ENCODE measurements at regions not wholly inside any gene's neighbourhood (a gene's known extent, or its start where the extent isn't known, plus 50 kb on each side); places are given as distances from the start of the nearest gene placed in this dataset.

DNA sequence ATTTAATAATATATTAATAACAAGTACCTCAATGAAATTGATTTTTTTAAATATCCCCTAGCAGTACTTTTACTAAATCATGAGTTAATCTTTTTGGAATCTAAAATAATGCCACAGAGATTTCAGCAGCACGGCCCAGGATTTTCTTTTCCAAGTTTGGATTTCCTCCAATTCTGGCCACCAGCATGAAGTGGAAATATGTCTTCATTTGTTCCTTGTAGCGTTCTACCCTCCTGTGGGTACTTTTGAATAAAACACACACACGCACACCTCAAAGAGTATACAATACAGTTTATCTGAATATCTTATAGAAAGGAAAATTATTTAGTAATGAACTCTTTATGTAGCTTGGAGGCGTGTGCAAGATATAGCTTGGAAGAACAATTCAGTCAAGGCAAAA, 125.1 kb upstream of the STT3B start:
- H3K27ac ChIP-seq, result no peak overlapping the region
- no peak overlapping the region for H3K4me3 ChIP-seq
- H3K4me1 ChIP-seq, result no peaks in the 10 kb centered on the region
- no peaks in the 10 kb centered on the region for H3K9me3 ChIP-seq
- no peaks in the 10 kb centered on the region for H3K27me3 ChIP-seq
- TF ChIP-seq, protein P1, sequence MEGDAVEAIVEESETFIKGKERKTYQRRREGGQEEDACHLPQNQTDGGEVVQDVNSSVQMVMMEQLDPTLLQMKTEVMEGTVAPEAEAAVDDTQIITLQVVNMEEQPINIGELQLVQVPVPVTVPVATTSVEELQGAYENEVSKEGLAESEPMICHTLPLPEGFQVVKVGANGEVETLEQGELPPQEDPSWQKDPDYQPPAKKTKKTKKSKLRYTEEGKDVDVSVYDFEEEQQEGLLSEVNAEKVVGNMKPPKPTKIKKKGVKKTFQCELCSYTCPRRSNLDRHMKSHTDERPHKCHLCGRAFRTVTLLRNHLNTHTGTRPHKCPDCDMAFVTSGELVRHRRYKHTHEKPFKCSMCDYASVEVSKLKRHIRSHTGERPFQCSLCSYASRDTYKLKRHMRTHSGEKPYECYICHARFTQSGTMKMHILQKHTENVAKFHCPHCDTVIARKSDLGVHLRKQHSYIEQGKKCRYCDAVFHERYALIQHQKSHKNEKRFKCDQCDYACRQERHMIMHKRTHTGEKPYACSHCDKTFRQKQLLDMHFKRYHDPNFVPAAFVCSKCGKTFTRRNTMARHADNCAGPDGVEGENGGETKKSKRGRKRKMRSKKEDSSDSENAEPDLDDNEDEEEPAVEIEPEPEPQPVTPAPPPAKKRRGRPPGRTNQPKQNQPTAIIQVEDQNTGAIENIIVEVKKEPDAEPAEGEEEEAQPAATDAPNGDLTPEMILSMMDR (IDR thresholded peaks at IDR 0.05), result no peak
- intact Hi-C loops (cut with DNase I), result no loop called here
- no peaks in the 10 kb centered on the region for H3K36me3 ChIP-seq
- ATAC-seq (no peak), DNase-seq (no peak)

- DNase-seq, result no peak
- Histone ChIP-seq H3K27ac (no peak overlapping the region), H3K4me1 (no peaks in the 10 kb centered on the region), H3K9me3 (no peaks in the 10 kb centered on the region), H3K4me3 (no peak overlapping the region), H3K27me3 (no peaks in the 10 kb centered on the region), H3K36me3 (no peaks in the 10 kb centered on the region)
- TF ChIP-seq, protein P1 (IDR thresholded peaks at IDR 0.05), result no peak
- ATAC-seq, result no peak
- intact Hi-C loops (cut with DNase I), result no loop called here
Measured at GRCh38 chr3:31408720-31409119, 124.0 kb upstream of the STT3B start.

GRCh38 chr3:31409389-31409788, 123.3 kb upstream of the STT3B start:
- no peak overlapping the region for H3K4me3 ChIP-seq
- no peak overlapping the region for H3K27ac ChIP-seq
- ATAC-seq (no peak), DNase-seq (no peak)
- no peaks in the 10 kb centered on the region for H3K27me3 ChIP-seq
- H3K4me1 ChIP-seq, result no peaks in the 10 kb centered on the region
- H3K9me3 ChIP-seq, result no peaks in the 10 kb centered on the region
- no peaks in the 10 kb centered on the region for H3K36me3 ChIP-seq
- TF ChIP-seq, protein P1 (IDR thresholded peaks at IDR 0.05), result no peak
- intact Hi-C loops (cut with DNase I), result no loop called here

GRCh38 chr3:31409866-31410265, 122.9 kb upstream of the STT3B start:
- H3K4me3 ChIP-seq, result no peak overlapping the region
- TF ChIP-seq, protein P1 (IDR thresholded peaks at IDR 0.05), result no peak
- no peaks in the 10 kb centered on the region for H3K4me1 ChIP-seq
- ATAC-seq, result no peak
- H3K9me3 ChIP-seq, result no peaks in the 10 kb centered on the region
- intact Hi-C loops (cut with DNase I), result no loop called here
- no peak for DNase-seq
- H3K27ac ChIP-seq, result no peak overlapping the region
- no peaks in the 10 kb centered on the region for H3K36me3 ChIP-seq
- no peaks in the 10 kb centered on the region for H3K27me3 ChIP-seq

- DNase-seq (no peak), ATAC-seq (no peak)
- Histone ChIP-seq H3K36me3 (no peaks in the 10 kb centered on the region), H3K9me3 (no peaks in the 10 kb centered on the region), H3K27ac (no peak overlapping the region), H3K4me3 (no peak overlapping the region), H3K4me1 (no peaks in the 10 kb centered on the region), H3K27me3 (no peaks in the 10 kb centered on the region)
- TF ChIP-seq, protein P1 (IDR thresholded peaks at IDR 0.05), result no peak
- intact Hi-C loops (cut with DNase I), result no loop called here
Measured at GRCh38 chr3:31410411-31410810, 122.3 kb upstream of the STT3B start.

- no peak for DNase-seq
- Histone ChIP-seq H3K27ac (no peak overlapping the region), H3K9me3 (no peaks in the 10 kb centered on the region), H3K36me3 (no peaks in the 10 kb centered on the region), H3K4me1 (no peaks in the 10 kb centered on the region), H3K27me3 (no peaks in the 10 kb centered on the region), H3K4me3 (no peak overlapping the region)
- TF ChIP-seq, protein P1 (IDR thresholded peaks at IDR 0.05), result no peak
- intact Hi-C loops (cut with DNase I), result no loop called here
- no peak for ATAC-seq
Measured at GRCh38 chr3:31412832-31413231, 119.9 kb upstream of the STT3B start.
